ENCODE measurements at regions not wholly inside any gene's neighbourhood (a gene's known extent, or its start where the extent isn't known, plus 50 kb on each side); places are given as distances from the start of the nearest gene placed in this dataset.

DNA sequence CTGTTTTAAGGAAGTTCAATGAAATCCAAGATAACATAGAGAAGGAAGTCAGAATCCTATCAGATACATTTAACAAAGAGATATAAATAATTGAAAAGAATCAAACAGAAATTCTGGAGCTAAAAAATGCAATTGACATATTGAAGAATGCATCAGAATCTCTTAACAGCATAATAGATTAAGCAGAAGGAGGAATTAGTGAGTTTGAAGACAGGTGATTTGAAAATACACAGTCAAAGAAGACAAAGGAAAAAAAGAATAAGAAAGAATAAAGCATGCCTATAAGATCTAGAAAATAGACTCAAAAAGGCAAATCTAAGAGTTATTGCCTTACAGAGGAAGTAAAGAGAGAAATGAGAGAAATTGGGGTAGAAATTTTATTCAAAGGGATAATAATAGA is 204.1 kb downstream of the SS18 start:
- H3K36me3 ChIP-seq (ENCODE audit: control insufficient read depth in 3 of 3, insufficient read depth in 2 of 3, low read depth in 1 of 3, low read length in 3 of 3): no peaks in the 10 kb centered on the region
- no peak overlapping the region for H3K27ac ChIP-seq (ENCODE audit: low read depth in 1 of 3, low read length in 2 of 3)
- DNase-seq: no peak
- H3K27me3 ChIP-seq (ENCODE audit: control insufficient read depth in 3 of 3, insufficient read depth in 3 of 3, low read length in 3 of 3): no peaks in the 10 kb centered on the region
- H3K4me1 ChIP-seq (ENCODE audit: control insufficient read depth in 3 of 3, insufficient read depth in 2 of 3, low read depth in 1 of 3, low read length in 2 of 3): no peaks in the 10 kb centered on the region
- H3K4me3 ChIP-seq (ENCODE audit: low read depth in 1 of 3, low read length in 3 of 3): no peak overlapping the region
- FAIRE-seq: no peak
- peaks cover 0 to 4% of the 10 kb centered on the region in 2 donors for H3K9me3 ChIP-seq (ENCODE audit: control insufficient read depth in 2 of 2, insufficient read depth in 1 of 2, low read depth in 1 of 2, low read length in 1 of 2)

DNA sequence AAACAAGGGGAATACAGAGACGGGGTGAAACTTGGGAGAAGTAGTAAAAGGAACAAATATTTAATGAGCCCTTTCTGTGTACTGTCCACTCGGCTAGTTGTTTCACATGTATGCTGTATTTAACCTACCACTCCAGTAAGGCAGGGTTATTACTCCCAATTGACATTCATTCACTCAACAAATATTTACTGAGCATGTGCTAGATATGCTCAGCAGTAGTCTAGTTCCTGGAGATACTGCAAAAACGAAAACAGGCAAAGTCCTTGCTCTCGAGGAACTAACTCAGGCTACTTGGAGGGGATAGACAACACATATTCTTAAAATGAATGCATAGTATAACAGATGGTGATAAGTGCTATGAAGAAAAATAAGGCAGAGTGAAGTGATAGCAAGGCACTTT is 207.3 kb downstream of the SS18 start:
- H3K9me3 ChIP-seq (ENCODE audit: control insufficient read depth in 2 of 2, insufficient read depth in 1 of 2, low read depth in 1 of 2, low read length in 1 of 2): peaks cover 0 to 4% of the 10 kb centered on the region in 2 donors
- DNase-seq (peak; percentile 37 to 43), FAIRE-seq (no peak)
- H3K36me3 ChIP-seq (ENCODE audit: control insufficient read depth in 3 of 3, insufficient read depth in 2 of 3, low read depth in 1 of 3, low read length in 3 of 3): no peaks in the 10 kb centered on the region
- H3K4me1 ChIP-seq (ENCODE audit: control insufficient read depth in 3 of 3, insufficient read depth in 2 of 3, low read depth in 1 of 3, low read length in 2 of 3): no peaks in the 10 kb centered on the region
- no peak overlapping the region for H3K4me3 ChIP-seq (ENCODE audit: low read depth in 1 of 3, low read length in 3 of 3)
- H3K27ac ChIP-seq (ENCODE audit: low read depth in 1 of 3, low read length in 2 of 3): no peak overlapping the region
- 16 to 52% (median 38%) methylated on average over 4 of the region's 4 CpGs for WGBS, 3 donors
- H3K27me3 ChIP-seq (ENCODE audit: control insufficient read depth in 3 of 3, insufficient read depth in 3 of 3, low read length in 3 of 3): no peaks in the 10 kb centered on the region

DNA sequence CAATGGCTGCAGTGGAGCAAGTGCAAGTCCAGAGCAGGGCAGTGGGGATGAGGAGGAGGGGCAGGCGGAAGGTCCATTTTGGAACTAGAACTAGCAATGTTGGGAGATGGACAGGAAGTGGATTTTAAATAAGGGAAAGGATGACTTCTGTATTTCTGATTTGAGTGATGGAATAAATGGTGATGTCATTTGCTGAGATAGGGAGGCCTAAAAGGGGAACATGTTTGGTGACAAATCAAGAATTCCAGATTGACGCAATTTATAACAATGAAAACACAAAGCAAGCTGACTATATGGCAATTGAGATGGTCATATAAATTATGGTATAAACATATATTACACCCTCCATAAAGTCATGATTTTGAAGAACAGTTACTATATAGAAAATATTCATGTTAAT is 209.3 kb downstream of the SS18 start:
- 92 to 98% (median 97%) methylated on average over 2 of the region's 2 CpGs for WGBS, 3 donors
- no peak for FAIRE-seq
- H3K9me3 ChIP-seq (ENCODE audit: control insufficient read depth in 2 of 2, insufficient read depth in 1 of 2, low read depth in 1 of 2, low read length in 1 of 2): peaks cover 0 to 4% of the 10 kb centered on the region in 2 donors
- H3K27me3 ChIP-seq (ENCODE audit: control insufficient read depth in 3 of 3, insufficient read depth in 3 of 3, low read length in 3 of 3): peaks cover 0 to 2% (median 0%) of the 10 kb centered on the region in 3 donors
- H3K36me3 ChIP-seq (ENCODE audit: control insufficient read depth in 3 of 3, insufficient read depth in 2 of 3, low read depth in 1 of 3, low read length in 3 of 3): no peaks in the 10 kb centered on the region
- H3K4me3 ChIP-seq (ENCODE audit: low read depth in 1 of 3, low read length in 3 of 3): no peak overlapping the region
- H3K27ac ChIP-seq (ENCODE audit: low read depth in 1 of 3, low read length in 2 of 3): no peak overlapping the region
- no peaks in the 10 kb centered on the region for H3K4me1 ChIP-seq (ENCODE audit: control insufficient read depth in 3 of 3, insufficient read depth in 2 of 3, low read depth in 1 of 3, low read length in 2 of 3)
- DNase-seq: no peak

DNA sequence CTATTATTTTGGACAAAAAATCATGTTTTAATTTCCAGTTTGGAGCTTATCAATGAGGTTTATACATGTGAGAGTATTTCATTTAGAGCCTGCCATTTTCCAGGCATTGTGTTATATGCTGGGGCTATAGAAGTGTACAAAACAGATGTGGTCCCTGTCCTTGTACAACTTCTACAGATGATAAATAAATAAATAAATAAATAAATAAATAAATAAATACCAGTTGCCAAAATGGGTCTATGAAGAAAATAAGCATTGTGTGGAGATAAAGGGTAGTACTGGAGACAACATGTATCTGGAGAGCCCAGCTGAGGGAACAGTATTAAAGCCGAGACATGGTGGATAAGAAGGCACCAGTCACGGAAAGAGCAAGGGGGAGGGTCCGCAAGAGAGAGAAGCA is 210.0 kb downstream of the SS18 start:
- H3K4me3 ChIP-seq (ENCODE audit: low read depth in 1 of 3, low read length in 3 of 3): no peak overlapping the region

DNA sequence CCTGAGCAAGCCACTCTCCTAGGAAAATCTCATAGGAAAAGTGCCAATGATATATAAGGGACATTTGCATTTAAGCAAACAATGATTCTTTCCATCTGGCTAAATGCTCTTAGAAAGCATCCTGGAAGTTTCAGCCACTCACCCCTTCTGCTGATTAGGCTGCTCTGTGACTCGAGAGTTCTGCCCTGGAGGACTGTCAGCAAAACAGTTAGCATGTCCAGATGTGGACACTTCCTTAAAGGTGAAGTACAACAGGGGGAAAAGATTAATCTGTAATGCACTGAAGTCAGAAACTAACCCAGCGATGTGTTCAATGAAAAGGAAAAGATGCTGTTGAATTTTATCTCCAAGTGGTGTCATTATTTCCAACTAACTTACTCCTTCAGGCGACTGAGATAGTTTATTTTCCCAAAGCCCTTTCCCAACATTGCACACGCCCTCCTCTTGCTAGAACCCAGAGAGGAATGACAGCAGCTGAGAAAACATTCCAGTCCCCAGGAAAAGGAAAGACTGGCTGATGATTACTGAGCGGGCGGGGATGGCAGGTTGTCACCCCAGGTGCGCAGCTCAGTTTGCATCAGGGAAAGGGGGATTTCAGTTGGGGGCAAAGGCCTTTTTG is 214.0 kb downstream of the SS18 start:
- FAIRE-seq (no peak), DNase-seq (peak; percentile 5 to 18)
- no peaks in the 10 kb centered on the region for H3K4me1 ChIP-seq (ENCODE audit: control insufficient read depth in 3 of 3, insufficient read depth in 2 of 3, low read depth in 1 of 3, low read length in 2 of 3)
- no peak overlapping the region for H3K4me3 ChIP-seq (ENCODE audit: low read depth in 1 of 3, low read length in 3 of 3)
- H3K27me3 ChIP-seq (ENCODE audit: control insufficient read depth in 3 of 3, insufficient read depth in 3 of 3, low read length in 3 of 3): peaks cover 0 to 2% (median 0%) of the 10 kb centered on the region in 3 donors
- no peak overlapping the region for H3K27ac ChIP-seq (ENCODE audit: low read depth in 1 of 3, low read length in 2 of 3)
- no peaks in the 10 kb centered on the region for H3K36me3 ChIP-seq (ENCODE audit: control insufficient read depth in 3 of 3, insufficient read depth in 2 of 3, low read depth in 1 of 3, low read length in 3 of 3)
- 15 to 34% (median 25%) methylated on average over 7 of the region's 7 CpGs for whole genome bisulfite sequencing, 3 donors
- no peaks in the 10 kb centered on the region for H3K9me3 ChIP-seq (ENCODE audit: control insufficient read depth in 2 of 2, insufficient read depth in 1 of 2, low read depth in 1 of 2, low read length in 1 of 2)

More for the DNA sequence above, 210.0 kb downstream of the SS18 start:
- FAIRE-seq: no peak
- WGBS, 3 donors: 83 to 93% (median 92%) methylated on average over 3 of the region's 3 CpGs
- Histone ChIP-seq H3K9me3 (ENCODE audit: control insufficient read depth in 2 of 2, insufficient read depth in 1 of 2, low read depth in 1 of 2, low read length in 1 of 2) (peaks cover 0 to 2% of the 10 kb centered on the region in 2 donors), H3K27ac (ENCODE audit: low read depth in 1 of 3, low read length in 2 of 3) (no peak overlapping the region), H3K27me3 (ENCODE audit: control insufficient read depth in 3 of 3, insufficient read depth in 3 of 3, low read length in 3 of 3) (peaks cover 0 to 2% (median 0%) of the 10 kb centered on the region in 3 donors), H3K36me3 (ENCODE audit: control insufficient read depth in 3 of 3, insufficient read depth in 2 of 3, low read depth in 1 of 3, low read length in 3 of 3) (no peaks in the 10 kb centered on the region), H3K4me1 (ENCODE audit: control insufficient read depth in 3 of 3, insufficient read depth in 2 of 3, low read depth in 1 of 3, low read length in 2 of 3) (no peaks in the 10 kb centered on the region)
- DNase-seq: no peak

DNA sequence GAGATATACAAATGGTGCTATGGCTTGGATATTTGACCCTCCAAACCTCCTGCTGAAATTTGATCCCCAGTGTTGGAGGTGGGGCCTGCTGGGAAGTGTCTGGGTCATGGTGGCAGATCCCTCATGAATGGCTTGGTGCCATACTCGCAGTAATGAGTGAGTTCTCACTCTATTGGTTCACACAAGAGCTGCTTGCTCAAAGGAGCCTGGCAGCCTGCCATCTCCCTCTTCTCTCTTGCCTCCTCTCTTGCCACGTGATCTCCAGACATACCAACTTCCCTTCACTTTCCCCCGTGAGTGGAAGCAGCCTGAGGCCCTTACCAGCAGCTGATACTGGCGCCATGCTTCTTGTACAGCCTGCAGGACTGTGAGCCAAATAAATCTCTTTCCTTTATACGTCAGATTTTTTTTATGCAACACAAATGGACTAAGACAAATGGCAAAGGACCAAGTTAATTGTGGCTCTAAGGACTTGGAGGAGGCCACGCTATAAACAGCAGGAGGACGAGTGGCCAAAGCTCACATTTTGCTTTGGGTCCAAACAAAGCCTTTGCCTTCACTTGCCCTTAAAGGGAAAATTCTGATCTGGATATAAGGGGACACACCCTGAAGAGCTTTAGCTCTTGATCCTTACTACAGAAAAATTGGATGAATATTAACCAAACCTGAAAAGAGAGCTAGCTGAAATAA is 214.7 kb downstream of the SS18 start:
- FAIRE-seq: no peak
- H3K36me3 ChIP-seq (ENCODE audit: control insufficient read depth in 3 of 3, insufficient read depth in 2 of 3, low read depth in 1 of 3, low read length in 3 of 3): no peaks in the 10 kb centered on the region
- H3K27me3 ChIP-seq (ENCODE audit: control insufficient read depth in 3 of 3, insufficient read depth in 3 of 3, low read length in 3 of 3): peaks cover 0 to 2% (median 0%) of the 10 kb centered on the region in 3 donors
- no peaks in the 10 kb centered on the region for H3K9me3 ChIP-seq (ENCODE audit: control insufficient read depth in 2 of 2, insufficient read depth in 1 of 2, low read depth in 1 of 2, low read length in 1 of 2)
- H3K4me3 ChIP-seq (ENCODE audit: low read depth in 1 of 3, low read length in 3 of 3): no peak overlapping the region
- no peak overlapping the region for H3K27ac ChIP-seq (ENCODE audit: low read depth in 1 of 3, low read length in 2 of 3)
- no peak for DNase-seq
- H3K4me1 ChIP-seq (ENCODE audit: control insufficient read depth in 3 of 3, insufficient read depth in 2 of 3, low read depth in 1 of 3, low read length in 2 of 3): no peaks in the 10 kb centered on the region
- 58 to 60% (median 59%) methylated on average over 7 of the region's 7 CpGs for WGBS, 3 donors

DNA sequence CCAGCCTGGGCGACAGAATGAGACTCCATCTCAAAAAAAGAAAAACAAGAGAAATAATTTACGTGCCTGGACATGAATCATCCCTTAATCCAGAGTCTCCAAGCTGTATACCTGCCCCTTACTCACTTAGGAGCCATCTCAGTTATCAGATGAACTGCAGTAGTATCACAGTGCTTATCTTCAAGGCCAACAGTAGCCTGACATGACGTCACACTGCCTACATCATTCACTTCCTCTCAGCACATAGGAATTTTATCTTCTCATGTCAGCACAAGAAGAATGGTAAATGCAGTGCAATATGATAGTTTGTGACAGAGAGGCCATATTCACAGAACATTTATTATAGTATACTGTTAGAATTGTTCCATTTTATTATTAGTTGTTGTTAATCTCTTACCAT is 216.6 kb downstream of the SS18 start:
- FAIRE-seq (no peak), DNase-seq (no peak)
- H3K27ac ChIP-seq (ENCODE audit: low read depth in 1 of 3, low read length in 2 of 3): no peak overlapping the region
- peaks cover 0 to 2% (median 0%) of the 10 kb centered on the region in 3 donors for H3K27me3 ChIP-seq (ENCODE audit: control insufficient read depth in 3 of 3, insufficient read depth in 3 of 3, low read length in 3 of 3)
- 59 to 78% (median 76%) methylated on average over 3 of the region's 3 CpGs for WGBS, 3 donors
- no peaks in the 10 kb centered on the region for H3K36me3 ChIP-seq (ENCODE audit: control insufficient read depth in 3 of 3, insufficient read depth in 2 of 3, low read depth in 1 of 3, low read length in 3 of 3)
- H3K4me3 ChIP-seq (ENCODE audit: low read depth in 1 of 3, low read length in 3 of 3): no peak overlapping the region
- no peaks in the 10 kb centered on the region for H3K4me1 ChIP-seq (ENCODE audit: control insufficient read depth in 3 of 3, insufficient read depth in 2 of 3, low read depth in 1 of 3, low read length in 2 of 3)
- H3K9me3 ChIP-seq (ENCODE audit: control insufficient read depth in 2 of 2, insufficient read depth in 1 of 2, low read depth in 1 of 2, low read length in 1 of 2): no peaks in the 10 kb centered on the region

DNA sequence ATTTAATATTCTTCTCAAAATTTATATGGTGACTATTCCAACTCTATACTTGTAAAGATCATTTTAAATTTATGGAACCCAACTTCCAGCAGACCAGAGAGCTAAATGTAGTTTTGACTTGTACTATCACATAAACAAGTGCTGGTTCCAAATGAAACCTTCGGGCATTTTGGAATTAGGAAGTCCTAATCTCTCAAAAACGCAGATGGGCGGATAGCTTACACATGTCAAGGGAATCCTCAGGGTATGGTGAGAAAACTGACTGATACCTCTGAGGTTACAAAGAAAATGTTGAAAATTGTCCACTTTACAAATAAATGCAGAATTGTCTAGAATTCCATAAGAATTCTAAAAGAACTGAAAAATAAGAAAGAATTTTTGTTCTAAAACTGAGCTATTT is 224.1 kb downstream of the SS18 start:
- FAIRE-seq (no peak), DNase-seq (no peak)
- H3K27me3 ChIP-seq (ENCODE audit: control insufficient read depth in 3 of 3, insufficient read depth in 3 of 3, low read length in 3 of 3): no peaks in the 10 kb centered on the region
- H3K4me1 ChIP-seq (ENCODE audit: control insufficient read depth in 3 of 3, insufficient read depth in 2 of 3, low read depth in 1 of 3, low read length in 2 of 3): no peaks in the 10 kb centered on the region
- no peak overlapping the region for H3K4me3 ChIP-seq (ENCODE audit: low read depth in 1 of 3, low read length in 3 of 3)
- no peaks in the 10 kb centered on the region for H3K9me3 ChIP-seq (ENCODE audit: control insufficient read depth in 2 of 2, insufficient read depth in 1 of 2, low read depth in 1 of 2, low read length in 1 of 2)
- 75 to 91% (median 89%) methylated on average over 3 of the region's 3 CpGs for WGBS, 3 donors
- no peaks in the 10 kb centered on the region for H3K36me3 ChIP-seq (ENCODE audit: control insufficient read depth in 3 of 3, insufficient read depth in 2 of 3, low read depth in 1 of 3, low read length in 3 of 3)
- H3K27ac ChIP-seq (ENCODE audit: low read depth in 1 of 3, low read length in 2 of 3): no peak overlapping the region

Measured in small intestine (tissue), 7 donors.